IMR-90 (cell line): ENCODE measurements at regions not wholly inside any gene's neighbourhood (a gene's known extent, or its start where the extent isn't known, plus 50 kb on each side); places are given as distances from the start of the nearest gene placed in this dataset.

Source experiments
- POLR2A ChIP-seq: IDR thresholded peaks from 2 replicates; pipeline ENCODE4 v1.6.1; 2012; ENCODE audit warnings: mild to moderate bottlenecking, low read depth, low read length
- TF ChIP-seq, protein P1 (sequence below): conservative IDR thresholded peaks from 2 replicates; pipeline ENCODE4 v1.5.1; 2012; ENCODE audit warnings: mild to moderate bottlenecking, low read depth, low read length, improper control_type of control experiment

DNA sequence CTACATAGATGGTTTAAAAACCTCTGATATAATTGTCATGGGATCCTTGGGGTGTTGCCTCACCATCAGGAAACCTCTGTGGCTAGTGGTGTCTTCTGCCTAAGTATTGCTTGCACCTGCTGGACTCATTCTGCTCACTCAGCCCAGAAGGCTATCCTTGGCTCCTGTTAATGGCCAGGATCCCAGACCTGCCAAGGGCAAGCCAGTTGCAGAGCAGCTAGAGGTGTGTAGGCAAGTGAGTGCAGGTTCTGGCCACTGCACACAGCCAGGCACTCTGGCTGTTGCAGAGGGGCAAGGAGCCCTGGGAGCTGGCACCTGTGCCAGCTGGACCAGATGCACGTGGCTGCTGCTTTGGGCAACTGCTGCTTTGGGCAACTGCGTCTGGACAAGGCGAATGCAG is 1125.8 kb downstream of the SI start:
- TF ChIP-seq, protein P1, sequence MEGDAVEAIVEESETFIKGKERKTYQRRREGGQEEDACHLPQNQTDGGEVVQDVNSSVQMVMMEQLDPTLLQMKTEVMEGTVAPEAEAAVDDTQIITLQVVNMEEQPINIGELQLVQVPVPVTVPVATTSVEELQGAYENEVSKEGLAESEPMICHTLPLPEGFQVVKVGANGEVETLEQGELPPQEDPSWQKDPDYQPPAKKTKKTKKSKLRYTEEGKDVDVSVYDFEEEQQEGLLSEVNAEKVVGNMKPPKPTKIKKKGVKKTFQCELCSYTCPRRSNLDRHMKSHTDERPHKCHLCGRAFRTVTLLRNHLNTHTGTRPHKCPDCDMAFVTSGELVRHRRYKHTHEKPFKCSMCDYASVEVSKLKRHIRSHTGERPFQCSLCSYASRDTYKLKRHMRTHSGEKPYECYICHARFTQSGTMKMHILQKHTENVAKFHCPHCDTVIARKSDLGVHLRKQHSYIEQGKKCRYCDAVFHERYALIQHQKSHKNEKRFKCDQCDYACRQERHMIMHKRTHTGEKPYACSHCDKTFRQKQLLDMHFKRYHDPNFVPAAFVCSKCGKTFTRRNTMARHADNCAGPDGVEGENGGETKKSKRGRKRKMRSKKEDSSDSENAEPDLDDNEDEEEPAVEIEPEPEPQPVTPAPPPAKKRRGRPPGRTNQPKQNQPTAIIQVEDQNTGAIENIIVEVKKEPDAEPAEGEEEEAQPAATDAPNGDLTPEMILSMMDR, result no peak
- no peak for TF ChIP-seq POLR2A
